GM12878 (cell line): ENCODE measurements at regions not wholly inside any gene's neighbourhood (a gene's known extent, or its start where the extent isn't known, plus 50 kb on each side); places are given as distances from the start of the nearest gene placed in this dataset.

Experiments used
- BHLHE40 ChIP-seq, 2 experiments: fragments of 450-650 bp in 1 of 2; IDR thresholded peaks; 2 replicates each; pipeline ENCODE4 v1.6.1; 2011 to 2017; ENCODE audit warnings: low read depth in 2 of 2, borderline replicate concordance in 1 of 2, improper control_type of control experiment in 1 of 2, low read length in 1 of 2, mild to moderate bottlenecking in 1 of 2
- CBX5 ChIP-seq: sonication (generic); IDR thresholded peaks from 2 replicates; pipeline ENCODE4 v1.6.1; 2016; ENCODE audit warnings: low read depth, moderate library complexity, mild to moderate bottlenecking, inconsistent platforms
- CHD4 ChIP-seq: fragments of 200-600 bp; sonication (generic); IDR thresholded peaks from 2 replicates; pipeline ENCODE4 v1.6.1; 2016; ENCODE audit warnings: mild to moderate bottlenecking
- CTCF ChIP-seq, 3 experiments: IDR thresholded peaks in 2 of 3; conservative IDR thresholded peaks in 1 of 3; 2 replicates each; pipeline ENCODE4 v1.5.1; 2011; ENCODE audit warnings: low read depth in 3 of 3, low read length in 3 of 3, mild to moderate bottlenecking in 3 of 3, control low read depth in 2 of 3, moderate library complexity in 2 of 3, inconsistent platforms in 1 of 3, mixed read lengths in 1 of 3; ENCODE audit not compliant: control insufficient read depth in 2 of 3, insufficient read depth in 1 of 3; ENCODE audit errors: extremely low read depth in 1 of 3
- ELK1 ChIP-seq: IDR thresholded peaks from 2 replicates; pipeline ENCODE4 v1.6.1; 2012; ENCODE audit warnings: low read depth, low read length, improper control_type of control experiment
- EP300 ChIP-seq, 2 experiments: fragments of 150-350 bp in 1 of 2; IDR thresholded peaks; 2 replicates each; pipeline ENCODE4 v1.6.1; 2011 to 2012; ENCODE audit warnings: low read depth in 2 of 2, low read length in 2 of 2, borderline replicate concordance in 1 of 2, improper control_type of control experiment in 1 of 2, inconsistent platforms in 1 of 2; ENCODE audit not compliant: control insufficient read depth in 1 of 2
- ESRRA ChIP-seq: IDR thresholded peaks from 2 replicates; pipeline ENCODE4 v1.6.1; 2012; ENCODE audit warnings: mild to moderate bottlenecking, low read length, improper control_type of control experiment
- EZH2 ChIP-seq: IDR thresholded peaks from 2 replicates; pipeline ENCODE4 v1.6.1; 2012; ENCODE audit warnings: low read depth, mild to moderate bottlenecking, control low read depth, inconsistent platforms, low read length, borderline replicate concordance; ENCODE audit not compliant: control insufficient read depth
- NFXL1 ChIP-seq: fragments of 450-650 bp; IDR thresholded peaks from 2 replicates; pipeline ENCODE4 v1.6.1; 2017; ENCODE audit warnings: antibody characterized with exemption, mild to moderate bottlenecking, borderline replicate concordance
- NR2C2 ChIP-seq: IDR thresholded peaks from 2 replicates; pipeline ENCODE4 v1.6.1; 2011; ENCODE audit warnings: borderline replicate concordance, low read depth; ENCODE audit not compliant: control insufficient read depth, insufficient read length
- POLR2A ChIP-seq: IDR thresholded peaks from 2 replicates; pipeline ENCODE4 v1.6.1; 2011; ENCODE audit warnings: low read depth, mild to moderate bottlenecking, low read length
- SRF ChIP-seq, 2 experiments: IDR thresholded peaks; 2 replicates each; pipeline ENCODE4 v1.6.1; 2011; ENCODE audit warnings: low read depth in 2 of 2, low read length in 2 of 2, mild to moderate bottlenecking in 1 of 2, moderate library complexity in 1 of 2
- TCF7 ChIP-seq: IDR thresholded peaks from 2 replicates; pipeline ENCODE4 v1.6.1; 2014; ENCODE audit warnings: antibody characterized with exemption, borderline replicate concordance

- TF ChIP-seq CTCF (IDR thresholded peaks at IDR 0.05 in 2 of 3, conservative IDR thresholded peaks at IDR 0.05 in 1 of 3; ENCODE audit: control insufficient read depth in 2 of 3, extremely low read depth in 1 of 3, insufficient read depth in 1 of 3, low read depth in 3 of 3, low read length in 3 of 3) (no peak), EZH2 (no peak), CBX5 (no peak), EP300 (IDR thresholded peaks at IDR 0.05; ENCODE audit: borderline replicate concordance in 1 of 2, control insufficient read depth in 1 of 2, low read depth in 2 of 2, low read length in 2 of 2) (no peak), TCF7 (no peak), POLR2A (no peak), NFXL1 (no peak), BHLHE40 (IDR thresholded peaks at IDR 0.05; ENCODE audit: borderline replicate concordance in 1 of 2, low read depth in 2 of 2, low read length in 1 of 2) (no peak), NR2C2 (no peak), ESRRA (no peak), CHD4 (no peak), SRF (IDR thresholded peaks at IDR 0.05; ENCODE audit: low read depth in 2 of 2, low read length in 2 of 2) (no peak), ELK1 (no peak)
Observed at GRCh38 chr7:44541-44896, 147.9 kb upstream of the FAM20C start.
